ENCODE measurements at regions not wholly inside any gene's neighbourhood (a gene's known extent, or its start where the extent isn't known, plus 50 kb on each side); places are given as distances from the start of the nearest gene placed in this dataset.

GRCh38 chr4:111789901-111790640 lies 355.2 kb upstream of the FAM241A start:
- H3K36me3 ChIP-seq (ENCODE audit: control insufficient read depth in 5 of 5, insufficient read depth in 5 of 5, low read length in 5 of 5), result no peaks in the 10 kb centered on the region
- no peaks in the 10 kb centered on the region for H3K4me1 ChIP-seq (ENCODE audit: control insufficient read depth in 5 of 5, insufficient read depth in 5 of 5, low read length in 5 of 5)
- H3K9ac ChIP-seq (ENCODE audit: low read length in 5 of 5), result no peak overlapping the region
- no peaks in the 10 kb centered on the region for H3K9me3 ChIP-seq (ENCODE audit: control insufficient read depth in 5 of 5, low read length in 5 of 5)
- H3K27me3 ChIP-seq (ENCODE audit: control insufficient read depth in 5 of 5, insufficient read depth in 4 of 5, low read length in 5 of 5), result peaks cover 0 to 4% (median 2%) of the 10 kb centered on the region in 5 donors
- no peak overlapping the region for H3K27ac ChIP-seq (ENCODE audit: low read depth, low read length)
- no peak overlapping the region for H3K4me3 ChIP-seq (ENCODE audit: low read depth in 1 of 5, low read length in 5 of 5)

DNA sequence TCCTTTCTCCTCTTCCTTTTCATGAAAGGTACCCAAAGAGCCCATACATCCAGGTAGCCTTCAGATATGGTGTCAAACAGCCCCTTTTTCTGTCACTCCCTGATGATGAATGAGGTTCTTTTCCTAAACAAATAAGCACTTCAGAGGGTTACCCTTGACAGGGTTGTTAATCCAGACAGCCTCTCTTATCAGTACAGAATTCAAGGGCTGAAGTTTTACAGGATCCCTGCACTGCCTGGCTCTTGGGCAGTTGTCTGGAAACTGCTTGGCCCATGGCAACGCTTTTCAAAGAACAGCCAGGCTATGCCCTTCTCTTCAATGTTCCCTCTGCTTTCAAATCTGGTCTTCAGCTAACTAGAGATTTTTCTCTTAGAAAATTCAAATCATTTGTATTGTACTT lies 352.6 kb upstream of the FAM241A start:
- Histone ChIP-seq H3K4me3 (ENCODE audit: low read depth in 1 of 5, low read length in 5 of 5) (no peak overlapping the region), H3K36me3 (ENCODE audit: control insufficient read depth in 5 of 5, insufficient read depth in 5 of 5, low read length in 5 of 5) (no peaks in the 10 kb centered on the region), H3K9ac (ENCODE audit: low read length in 5 of 5) (no peak overlapping the region), H3K27me3 (ENCODE audit: control insufficient read depth in 5 of 5, insufficient read depth in 4 of 5, low read length in 5 of 5) (peaks cover 0 to 5% (median 2%) of the 10 kb centered on the region in 5 donors), H3K27ac (ENCODE audit: low read depth, low read length) (no peak overlapping the region), H3K9me3 (ENCODE audit: control insufficient read depth in 5 of 5, low read length in 5 of 5) (no peaks in the 10 kb centered on the region), H3K4me1 (ENCODE audit: control insufficient read depth in 5 of 5, insufficient read depth in 5 of 5, low read length in 5 of 5) (no peaks in the 10 kb centered on the region)

GRCh38 chr4:111793433-111794091 lies 351.7 kb upstream of the FAM241A start:
- Histone ChIP-seq H3K4me1 (ENCODE audit: control insufficient read depth in 5 of 5, insufficient read depth in 5 of 5, low read length in 5 of 5) (no peaks in the 10 kb centered on the region), H3K27ac (ENCODE audit: low read depth, low read length) (no peak overlapping the region), H3K9me3 (ENCODE audit: control insufficient read depth in 5 of 5, low read length in 5 of 5) (no peaks in the 10 kb centered on the region), H3K27me3 (ENCODE audit: control insufficient read depth in 5 of 5, insufficient read depth in 4 of 5, low read length in 5 of 5) (peaks cover 0 to 3% (median 0%) of the 10 kb centered on the region in 5 donors), H3K36me3 (ENCODE audit: control insufficient read depth in 5 of 5, insufficient read depth in 5 of 5, low read length in 5 of 5) (no peaks in the 10 kb centered on the region), H3K4me3 (ENCODE audit: low read depth in 1 of 5, low read length in 5 of 5) (no peak overlapping the region), H3K9ac (ENCODE audit: low read length in 5 of 5) (no peak overlapping the region)

DNA sequence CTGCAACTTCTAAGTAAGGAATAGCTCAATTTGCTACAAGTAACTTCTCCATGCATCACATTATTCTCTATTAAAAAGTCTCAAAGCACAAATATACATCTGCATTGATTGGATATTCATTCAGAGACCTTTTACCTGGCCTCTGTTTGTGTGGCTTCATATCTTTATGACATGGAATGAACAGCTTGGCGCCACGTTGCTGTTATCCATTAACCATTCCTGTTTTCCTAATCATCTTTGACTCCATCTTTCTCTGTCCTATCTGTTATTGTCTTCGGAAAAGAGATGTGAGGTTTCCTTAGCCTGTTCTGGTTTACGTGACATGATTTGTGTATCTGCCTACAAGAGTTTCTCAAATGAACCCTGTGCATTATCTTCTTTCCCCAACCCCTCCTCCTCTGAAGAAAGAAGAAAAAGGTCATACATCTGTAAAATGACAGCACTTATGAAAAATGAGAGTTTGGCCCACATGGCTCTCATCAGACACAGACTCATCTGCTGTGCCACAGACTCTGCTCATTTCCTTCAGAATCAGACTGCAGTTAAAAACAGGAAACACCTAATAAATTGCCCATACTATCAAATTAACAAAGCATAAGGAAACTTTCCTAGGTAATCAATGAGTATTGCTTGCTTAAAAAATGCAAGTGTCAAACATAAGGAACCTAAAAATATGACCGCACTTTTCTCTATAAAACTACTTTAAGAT lies 347.6 kb upstream of the FAM241A start:
- Histone ChIP-seq H3K27ac (ENCODE audit: low read depth, low read length) (no peak overlapping the region), H3K27me3 (ENCODE audit: control insufficient read depth in 5 of 5, insufficient read depth in 4 of 5, low read length in 5 of 5) (peaks cover 0 to 3% (median 0%) of the 10 kb centered on the region in 5 donors), H3K4me3 (ENCODE audit: low read depth in 1 of 5, low read length in 5 of 5) (no peak overlapping the region), H3K36me3 (ENCODE audit: control insufficient read depth in 5 of 5, insufficient read depth in 5 of 5, low read length in 5 of 5) (no peaks in the 10 kb centered on the region), H3K4me1 (ENCODE audit: control insufficient read depth in 5 of 5, insufficient read depth in 5 of 5, low read length in 5 of 5) (no peaks in the 10 kb centered on the region), H3K9me3 (ENCODE audit: control insufficient read depth in 5 of 5, low read length in 5 of 5) (no peaks in the 10 kb centered on the region), H3K9ac (ENCODE audit: low read length in 5 of 5) (no peak overlapping the region)

GRCh38 chr4:111798840-111799239 lies 346.4 kb upstream of the FAM241A start:
- H3K9ac ChIP-seq (ENCODE audit: low read length in 5 of 5), result no peak overlapping the region
- H3K4me3 ChIP-seq (ENCODE audit: low read depth in 1 of 5, low read length in 5 of 5), result no peak overlapping the region
- no peaks in the 10 kb centered on the region for H3K4me1 ChIP-seq (ENCODE audit: control insufficient read depth in 5 of 5, insufficient read depth in 5 of 5, low read length in 5 of 5)
- no peak overlapping the region for H3K27ac ChIP-seq (ENCODE audit: low read depth, low read length)
- H3K9me3 ChIP-seq (ENCODE audit: control insufficient read depth in 5 of 5, low read length in 5 of 5), result no peaks in the 10 kb centered on the region
- no peaks in the 10 kb centered on the region for H3K36me3 ChIP-seq (ENCODE audit: control insufficient read depth in 5 of 5, insufficient read depth in 5 of 5, low read length in 5 of 5)
- H3K27me3 ChIP-seq (ENCODE audit: control insufficient read depth in 5 of 5, insufficient read depth in 4 of 5, low read length in 5 of 5), result peaks cover 0 to 3% (median 0%) of the 10 kb centered on the region in 5 donors

- Histone ChIP-seq H3K27ac (ENCODE audit: low read depth, low read length) (no peak overlapping the region), H3K4me1 (ENCODE audit: control insufficient read depth in 5 of 5, insufficient read depth in 5 of 5, low read length in 5 of 5) (no peaks in the 10 kb centered on the region), H3K9ac (ENCODE audit: low read length in 5 of 5) (no peak overlapping the region), H3K27me3 (ENCODE audit: control insufficient read depth in 5 of 5, insufficient read depth in 4 of 5, low read length in 5 of 5) (peaks cover 0 to 3% (median 0%) of the 10 kb centered on the region in 5 donors), H3K4me3 (ENCODE audit: low read depth in 1 of 5, low read length in 5 of 5) (no peak overlapping the region), H3K9me3 (ENCODE audit: control insufficient read depth in 5 of 5, low read length in 5 of 5) (no peaks in the 10 kb centered on the region), H3K36me3 (ENCODE audit: control insufficient read depth in 5 of 5, insufficient read depth in 5 of 5, low read length in 5 of 5) (no peaks in the 10 kb centered on the region)
These were observed 344.7 kb upstream of the FAM241A start for GRCh38 chr4:111800551-111800950.

DNA sequence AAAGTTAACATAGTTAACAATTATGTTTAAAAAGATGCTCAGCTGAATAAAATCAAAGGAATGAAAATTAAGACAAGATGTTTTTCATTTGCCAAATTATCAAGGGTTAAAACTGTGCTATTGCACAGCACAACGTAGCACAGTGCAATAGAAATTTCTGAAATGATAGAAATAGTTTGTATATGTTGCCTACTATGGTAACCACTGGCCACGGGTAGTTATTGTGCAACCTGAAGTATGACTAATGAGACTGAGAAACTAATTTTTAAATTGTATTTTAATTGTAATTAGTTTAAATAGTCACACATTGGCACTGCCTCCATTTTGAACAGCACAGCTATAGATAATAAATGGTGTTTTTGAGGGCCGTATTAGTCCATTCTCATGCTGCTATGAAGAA lies 343.1 kb upstream of the FAM241A start:
- Histone ChIP-seq H3K27me3 (ENCODE audit: control insufficient read depth in 5 of 5, insufficient read depth in 4 of 5, low read length in 5 of 5) (peaks cover 0 to 3% (median 2%) of the 10 kb centered on the region in 5 donors), H3K36me3 (ENCODE audit: control insufficient read depth in 5 of 5, insufficient read depth in 5 of 5, low read length in 5 of 5) (no peaks in the 10 kb centered on the region), H3K4me1 (ENCODE audit: control insufficient read depth in 5 of 5, insufficient read depth in 5 of 5, low read length in 5 of 5) (no peaks in the 10 kb centered on the region), H3K9me3 (ENCODE audit: control insufficient read depth in 5 of 5, low read length in 5 of 5) (no peaks in the 10 kb centered on the region), H3K27ac (ENCODE audit: low read depth, low read length) (no peak overlapping the region), H3K4me3 (ENCODE audit: low read depth in 1 of 5, low read length in 5 of 5) (no peak overlapping the region), H3K9ac (ENCODE audit: low read length in 5 of 5) (no peak overlapping the region)

DNA sequence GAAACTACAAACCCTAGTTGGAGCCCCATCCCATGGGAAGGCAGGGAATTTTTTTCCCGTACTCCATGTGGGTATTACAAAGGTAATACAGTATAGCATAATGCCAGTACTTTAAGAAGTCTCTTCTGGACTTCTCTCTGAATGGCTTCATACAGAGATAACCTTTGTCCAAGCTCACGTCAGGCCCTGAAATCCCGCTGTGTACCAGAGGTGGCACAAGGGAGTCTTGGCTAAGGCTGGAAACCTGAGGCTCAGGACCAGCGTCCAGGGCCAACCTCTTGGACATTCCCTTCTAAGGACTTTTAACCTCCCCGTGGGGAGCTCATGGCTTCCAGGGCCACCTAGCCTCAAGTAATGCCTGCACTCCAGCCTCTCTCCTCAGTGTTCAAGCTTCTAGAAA lies 338.9 kb upstream of the FAM241A start:
- no peaks in the 10 kb centered on the region for H3K9me3 ChIP-seq (ENCODE audit: control insufficient read depth in 5 of 5, low read length in 5 of 5)
- no peaks in the 10 kb centered on the region for H3K36me3 ChIP-seq (ENCODE audit: control insufficient read depth in 5 of 5, insufficient read depth in 5 of 5, low read length in 5 of 5)
- H3K27ac ChIP-seq (ENCODE audit: low read depth, low read length), result no peak overlapping the region
- no peak overlapping the region for H3K9ac ChIP-seq (ENCODE audit: low read length in 5 of 5)
- H3K4me3 ChIP-seq (ENCODE audit: low read depth in 1 of 5, low read length in 5 of 5), result no peak overlapping the region
- H3K4me1 ChIP-seq (ENCODE audit: control insufficient read depth in 5 of 5, insufficient read depth in 5 of 5, low read length in 5 of 5), result no peaks in the 10 kb centered on the region
- H3K27me3 ChIP-seq (ENCODE audit: control insufficient read depth in 5 of 5, insufficient read depth in 4 of 5, low read length in 5 of 5), result peaks cover 0 to 6% (median 0%) of the 10 kb centered on the region in 5 donors

GRCh38 chr4:111807576-111807975 lies 337.7 kb upstream of the FAM241A start:
- no peaks in the 10 kb centered on the region for H3K36me3 ChIP-seq (ENCODE audit: control insufficient read depth in 5 of 5, insufficient read depth in 5 of 5, low read length in 5 of 5)
- peaks cover 0 to 6% (median 0%) of the 10 kb centered on the region in 5 donors for H3K27me3 ChIP-seq (ENCODE audit: control insufficient read depth in 5 of 5, insufficient read depth in 4 of 5, low read length in 5 of 5)
- H3K9ac ChIP-seq (ENCODE audit: low read length in 5 of 5), result no peak overlapping the region
- no peak overlapping the region for H3K4me3 ChIP-seq (ENCODE audit: low read depth in 1 of 5, low read length in 5 of 5)
- H3K27ac ChIP-seq (ENCODE audit: low read depth, low read length), result no peak overlapping the region
- H3K4me1 ChIP-seq (ENCODE audit: control insufficient read depth in 5 of 5, insufficient read depth in 5 of 5, low read length in 5 of 5), result no peaks in the 10 kb centered on the region
- H3K9me3 ChIP-seq (ENCODE audit: control insufficient read depth in 5 of 5, low read length in 5 of 5), result no peaks in the 10 kb centered on the region

DNA sequence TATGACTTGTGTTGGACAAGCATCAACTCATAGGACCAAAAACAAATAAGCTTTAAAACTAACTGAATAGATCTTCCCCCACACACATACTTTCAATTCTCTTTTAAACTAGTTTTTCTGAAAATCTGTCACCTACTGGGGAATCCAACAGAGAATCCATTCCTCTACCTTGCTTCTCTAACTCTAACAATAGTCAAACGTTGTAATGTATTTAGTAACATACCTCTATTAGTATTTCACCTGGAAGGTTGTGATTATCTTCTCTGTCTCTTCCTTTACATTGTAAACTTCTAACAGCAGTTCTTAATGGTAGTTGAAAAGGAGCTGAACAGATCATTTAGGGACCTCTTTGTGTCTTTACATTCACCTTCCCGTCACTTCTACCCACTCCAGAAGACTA lies 337.1 kb upstream of the FAM241A start:
- H3K9ac ChIP-seq (ENCODE audit: low read length in 5 of 5), result no peak overlapping the region
- H3K27ac ChIP-seq (ENCODE audit: low read depth, low read length), result no peak overlapping the region
- no peaks in the 10 kb centered on the region for H3K36me3 ChIP-seq (ENCODE audit: control insufficient read depth in 5 of 5, insufficient read depth in 5 of 5, low read length in 5 of 5)
- no peaks in the 10 kb centered on the region for H3K9me3 ChIP-seq (ENCODE audit: control insufficient read depth in 5 of 5, low read length in 5 of 5)
- no peak overlapping the region for H3K4me3 ChIP-seq (ENCODE audit: low read depth in 1 of 5, low read length in 5 of 5)
- H3K27me3 ChIP-seq (ENCODE audit: control insufficient read depth in 5 of 5, insufficient read depth in 4 of 5, low read length in 5 of 5), result peaks cover 0 to 6% (median 0%) of the 10 kb centered on the region in 5 donors
- H3K4me1 ChIP-seq (ENCODE audit: control insufficient read depth in 5 of 5, insufficient read depth in 5 of 5, low read length in 5 of 5), result no peaks in the 10 kb centered on the region

All from subcutaneous abdominal adipose tissue (tissue), 5 donors.